ENCODE measurements at regions not wholly inside any gene's neighbourhood (a gene's known extent, or its start where the extent isn't known, plus 50 kb on each side); places are given as distances from the start of the nearest gene placed in this dataset.

- TF ChIP-seq ZNF232 (CRISPR knock-in tag; IDR thresholded peaks at IDR 0.05) (no peak), ESRRA (CRISPR knock-in tag; IDR thresholded peaks at IDR 0.05; ENCODE audit: borderline replicate concordance) (no peak), ZNF138 (CRISPR knock-in tag; conservative IDR thresholded peaks at IDR 0.05) (no peak), CTCF (IDR thresholded peaks at IDR 0.05) (no peak), MAX (CRISPR knock-in tag; IDR thresholded peaks at IDR 0.05) (no peak), MLX (CRISPR knock-in tag; IDR thresholded peaks at IDR 0.05) (no peak), FOXP1 (CRISPR knock-in tag; IDR thresholded peaks at IDR 0.05; ENCODE audit: borderline replicate concordance) (no peak), TEAD4 (CRISPR knock-in tag; IDR thresholded peaks at IDR 0.05) (no peak), USF2 (CRISPR knock-in tag; IDR thresholded peaks at IDR 0.05) (no peak)
Measured at GRCh38 chr5:34467436-34467835, 188.7 kb upstream of the RAI14 start.
